DND-41 (cell line): ENCODE measurements at regions not wholly inside any gene's neighbourhood (a gene's known extent, or its start where the extent isn't known, plus 50 kb on each side); places are given as distances from the start of the nearest gene placed in this dataset.

ENCODE experiments used
- ATAC-seq: fragments of 200-7000 bp; cut with Tn5 transposase; 3 replicates; pipeline ENCODE4 v1.9.1; 2021; ENCODE audit warnings: low read depth; ENCODE audit not compliant: insufficient read depth
- DNase-seq: peaks from one replicate; pipeline ENCODE4 v3.0.0-alpha.2; 2020
- H2AFZ ChIP-seq: 2 replicates; pipeline ENCODE4 v1.6.0; 2012; ENCODE audit warnings: low read depth, low read length
- H3K27ac ChIP-seq: 2 replicates; pipeline ENCODE4 v1.5.1; 2012; ENCODE audit warnings: low read length, inconsistent platforms
- H3K27me3 ChIP-seq: fragments of 200-600 bp; sonication (generic); 2 replicates; pipeline ENCODE4 v1.6.0; 2012; ENCODE audit warnings: low read length, mild to moderate bottlenecking, inconsistent platforms; ENCODE audit not compliant: insufficient read depth, poor library complexity
- H3K36me3 ChIP-seq: 2 replicates; pipeline ENCODE4 v1.5.1; 2012; ENCODE audit warnings: low read length, inconsistent platforms; ENCODE audit not compliant: insufficient read depth
- H3K4me1 ChIP-seq: 2 replicates; pipeline ENCODE4 v1.5.1; 2012; ENCODE audit warnings: mild to moderate bottlenecking, low read length; ENCODE audit not compliant: insufficient read depth
- H3K4me2 ChIP-seq: 2 replicates; pipeline ENCODE4 v1.6.0; 2012; ENCODE audit warnings: mild to moderate bottlenecking, moderate library complexity, low read length, inconsistent platforms; ENCODE audit not compliant: insufficient read depth
- H3K4me3 ChIP-seq, 2 experiments: fragments of 200-600 bp in 1 of 2; shearing (Covaris generic) in 1 of 2; 2 replicates each; pipeline ENCODE4 v1.5.1; 2012 to 2016; ENCODE audit warnings: inconsistent platforms in 2 of 2, low read length in 2 of 2, mild to moderate bottlenecking in 2 of 2, low read depth in 1 of 2, moderate library complexity in 1 of 2
- H3K79me2 ChIP-seq: 2 replicates; pipeline ENCODE4 v1.6.0; 2012; ENCODE audit warnings: low read length, inconsistent platforms; ENCODE audit not compliant: insufficient read depth
- H3K9ac ChIP-seq: 2 replicates; pipeline ENCODE4 v1.6.0; 2012; ENCODE audit warnings: low read depth, mild to moderate bottlenecking, inconsistent platforms, low read length, moderate library complexity
- H3K9me3 ChIP-seq: 2 replicates; pipeline ENCODE4 v1.5.1; 2012; ENCODE audit warnings: low read length, moderate library complexity, mild to moderate bottlenecking, inconsistent platforms; ENCODE audit not compliant: insufficient read depth, severe bottlenecking
- H4K20me1 ChIP-seq: 2 replicates; pipeline ENCODE4 v1.6.0; 2012; ENCODE audit warnings: low read length; ENCODE audit not compliant: insufficient read depth
- CTCF ChIP-seq: IDR thresholded peaks from 2 replicates; pipeline ENCODE4 v1.5.1; 2012; ENCODE audit warnings: borderline replicate concordance, low read length, moderate library complexity, mild to moderate bottlenecking; ENCODE audit not compliant: poor library complexity, severe bottlenecking; ENCODE audit errors: extremely low read depth
- EZH2 ChIP-seq: IDR thresholded peaks from 3 replicates; pipeline ENCODE4 v1.6.1; 2012; ENCODE audit warnings: borderline replicate concordance, low read depth, mild to moderate bottlenecking, moderate library complexity, low read length, inconsistent platforms; ENCODE audit not compliant: severe bottlenecking

GRCh38 chr7:156060925-156061324 is 248.7 kb upstream of the SHH start:
- Histone ChIP-seq H3K36me3 (no peaks in the 10 kb centered on the region), H3K27ac (no peak overlapping the region), H4K20me1 (no peaks in the 10 kb centered on the region), H2AFZ (no peak overlapping the region), H3K4me1 (no peaks in the 10 kb centered on the region), H3K4me2 (no peak overlapping the region), H3K27me3 (peaks cover 16% of the 10 kb centered on the region), H3K4me3 (no peak overlapping the region), H3K79me2 (no peaks in the 10 kb centered on the region), H3K9me3 (peaks cover 10% of the 10 kb centered on the region), H3K9ac (no peak overlapping the region)
- DNase-seq: no peak
- no peak for TF ChIP-seq EZH2
- ATAC-seq: no peak

- Histone ChIP-seq H3K79me2 (no peaks in the 10 kb centered on the region), H4K20me1 (no peaks in the 10 kb centered on the region), H3K9me3 (peaks cover 10% of the 10 kb centered on the region), H3K4me3 (no peak overlapping the region), H3K9ac (no peak overlapping the region), H3K27ac (no peak overlapping the region), H3K4me2 (no peak overlapping the region), H3K36me3 (no peaks in the 10 kb centered on the region), H3K27me3 (peaks cover 12% of the 10 kb centered on the region), H2AFZ (no peak overlapping the region), H3K4me1 (no peaks in the 10 kb centered on the region)
- TF ChIP-seq CTCF (no peak), EZH2 (no peak)
- ATAC-seq (no peak), DNase-seq (no peak)
Measured at GRCh38 chr7:156059369-156059768, 247.1 kb upstream of the SHH start.

- Histone ChIP-seq H3K79me2 (no peaks in the 10 kb centered on the region), H3K27me3 (peaks cover 10% of the 10 kb centered on the region), H3K9me3 (peaks cover 10% of the 10 kb centered on the region), H3K9ac (no peak overlapping the region), H3K4me3 (no peak overlapping the region), H2AFZ (no peak overlapping the region), H3K4me1 (no peaks in the 10 kb centered on the region), H4K20me1 (no peaks in the 10 kb centered on the region), H3K36me3 (no peaks in the 10 kb centered on the region), H3K27ac (no peak overlapping the region), H3K4me2 (no peak overlapping the region)
- no peak for TF ChIP-seq EZH2
- TF ChIP-seq CTCF: no peak
- ATAC-seq: no peak
- no peak for DNase-seq
Measured at GRCh38 chr7:156058248-156058647, 246.0 kb upstream of the SHH start.

- H3K36me3 ChIP-seq: no peaks in the 10 kb centered on the region
- peaks cover 10% of the 10 kb centered on the region for H3K9me3 ChIP-seq
- TF ChIP-seq CTCF (no peak), EZH2 (no peak)
- no peaks in the 10 kb centered on the region for H4K20me1 ChIP-seq
- no peaks in the 10 kb centered on the region for H3K4me1 ChIP-seq
- no peak overlapping the region for H3K4me2 ChIP-seq
- no peak overlapping the region for H3K4me3 ChIP-seq
- DNase-seq (no peak), ATAC-seq (no peak)
- no peak overlapping the region for H2AFZ ChIP-seq
- peaks cover 10% of the 10 kb centered on the region for H3K27me3 ChIP-seq
- H3K79me2 ChIP-seq: no peaks in the 10 kb centered on the region
- H3K27ac ChIP-seq: no peak overlapping the region
- H3K9ac ChIP-seq: no peak overlapping the region
Measured at GRCh38 chr7:156056534-156056933, 244.3 kb upstream of the SHH start.
